ENCODE measurements at regions not wholly inside any gene's neighbourhood (a gene's known extent, or its start where the extent isn't known, plus 50 kb on each side); places are given as distances from the start of the nearest gene placed in this dataset.
"Not testable (repeated sequence)": the region's sequence is repeated elsewhere in the genome, so short reads cannot be mapped to it uniquely, and the experiment has no call there.

DNA sequence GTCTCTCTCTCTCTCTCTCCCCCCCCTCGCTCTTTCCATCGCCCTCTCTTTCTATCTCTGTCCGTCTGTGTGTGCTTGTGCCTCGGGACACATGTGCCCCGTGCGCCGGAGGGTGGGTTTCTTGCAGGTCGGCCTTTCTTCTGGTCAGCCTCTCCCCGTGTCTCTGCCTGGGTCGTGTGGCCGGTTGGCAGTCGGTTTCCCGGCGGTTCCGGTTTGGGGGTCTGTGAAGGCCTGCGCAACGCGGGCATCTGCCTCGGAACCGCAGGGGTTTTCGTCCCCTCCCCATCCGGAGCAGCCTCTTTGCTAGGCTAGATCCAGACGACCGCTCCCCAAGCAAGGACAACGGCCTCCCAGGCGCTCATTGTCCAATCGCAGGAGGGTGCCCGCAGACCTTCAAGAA, 1418.5 kb upstream of the PCDH10 start:
- not testable (repeated sequence) for ATAC-seq

DNA sequence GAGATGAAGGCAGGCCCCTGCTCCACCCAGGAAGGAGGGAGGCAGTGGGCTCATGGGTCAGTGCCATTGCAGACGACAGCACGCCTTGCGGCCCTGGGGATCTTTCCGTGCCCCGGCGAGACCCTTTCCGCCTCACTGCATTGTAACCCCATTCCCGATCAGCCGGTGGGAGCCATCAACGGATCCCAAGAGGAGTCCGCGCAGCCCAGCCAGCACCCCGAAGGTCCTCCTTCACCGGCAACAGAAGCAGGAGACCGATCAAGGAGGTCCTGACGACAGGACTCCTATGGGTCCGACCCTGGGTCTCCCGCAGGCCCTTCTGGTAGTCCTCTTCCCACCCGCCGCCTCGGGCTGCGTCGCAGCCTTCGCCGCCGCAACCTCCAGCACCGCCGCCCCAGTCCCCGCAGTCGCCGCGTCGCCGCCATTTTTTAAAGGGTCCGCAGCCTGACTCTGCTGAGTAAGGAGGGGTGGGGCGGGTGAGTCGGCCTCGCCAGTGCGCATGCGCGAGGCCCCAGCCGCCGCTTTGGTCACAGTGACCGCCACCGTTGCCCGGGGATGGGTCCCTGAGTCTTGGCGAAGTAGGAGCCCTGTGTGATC, 1417.0 kb upstream of the PCDH10 start:
- not testable (repeated sequence) for ATAC-seq

DNA sequence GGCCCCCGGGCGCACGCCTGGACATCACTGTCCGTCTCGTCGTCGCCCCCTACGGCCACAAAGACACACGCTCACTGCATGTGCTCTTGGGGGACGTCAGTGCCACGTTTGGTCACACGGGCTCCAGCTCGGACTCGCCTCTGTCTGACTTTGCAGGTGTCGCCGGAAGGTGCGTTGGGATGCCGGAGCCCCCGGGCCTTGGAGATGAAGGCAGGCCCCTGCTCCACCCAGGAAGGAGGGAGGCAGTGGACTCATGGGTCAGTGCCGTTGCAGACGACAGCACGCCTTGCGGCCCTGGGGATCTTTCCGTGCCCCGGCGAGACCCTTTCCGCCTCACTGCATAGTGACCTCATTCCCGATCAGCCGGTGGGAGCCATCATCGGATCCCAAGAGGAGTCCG, 1414.8 kb upstream of the PCDH10 start:
- not testable (repeated sequence) for ATAC-seq

DNA sequence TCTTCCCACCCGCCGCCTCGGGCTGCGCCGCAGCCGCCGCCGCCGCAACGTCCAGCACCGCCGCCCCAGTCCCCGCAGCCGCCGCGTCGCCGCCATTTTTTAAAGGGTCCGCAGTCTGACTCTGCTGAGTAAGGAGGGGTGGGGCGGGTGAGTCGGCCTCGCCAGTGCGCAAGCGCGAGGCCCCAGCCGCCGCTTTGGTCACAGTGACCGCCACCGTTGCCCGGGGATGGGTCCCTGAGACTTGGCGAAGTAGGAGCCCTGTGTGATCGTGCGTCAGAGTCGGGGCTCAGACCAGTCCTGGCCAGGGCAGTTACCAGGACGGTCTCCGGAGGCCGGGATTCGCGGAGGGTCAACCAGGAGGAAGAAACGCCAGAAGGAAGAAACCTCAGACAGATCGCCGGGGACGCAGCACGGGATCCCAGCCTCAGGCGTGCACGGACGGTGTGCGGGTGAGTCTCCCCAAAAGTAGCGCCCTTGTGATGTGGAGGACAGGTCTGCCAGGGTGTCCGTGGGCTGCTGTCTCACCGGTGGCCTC, 1414.2 kb upstream of the PCDH10 start:
- ATAC-seq: not testable (repeated sequence)

DNA sequence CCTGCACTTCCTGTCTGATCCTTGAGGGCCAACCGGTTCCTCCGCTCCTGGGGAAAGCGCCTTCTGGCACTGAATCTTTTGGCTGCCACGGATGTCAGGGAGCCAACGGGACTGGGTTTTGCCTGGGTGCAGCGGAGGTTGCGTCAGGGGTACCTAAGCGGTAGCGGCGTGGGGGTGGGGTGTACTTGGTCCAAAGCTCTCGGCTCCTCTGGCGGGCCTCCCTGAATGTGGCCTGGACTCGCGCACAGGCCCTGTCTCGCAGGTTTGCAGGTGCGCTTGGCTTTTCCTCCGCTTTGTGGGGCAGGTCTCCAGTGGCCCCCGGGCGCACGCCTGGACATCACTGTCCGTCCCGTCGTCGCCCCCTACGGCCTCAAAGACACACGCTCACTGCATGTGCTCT, 1410.1 kb upstream of the PCDH10 start:
- ATAC-seq: not testable (repeated sequence)

DNA sequence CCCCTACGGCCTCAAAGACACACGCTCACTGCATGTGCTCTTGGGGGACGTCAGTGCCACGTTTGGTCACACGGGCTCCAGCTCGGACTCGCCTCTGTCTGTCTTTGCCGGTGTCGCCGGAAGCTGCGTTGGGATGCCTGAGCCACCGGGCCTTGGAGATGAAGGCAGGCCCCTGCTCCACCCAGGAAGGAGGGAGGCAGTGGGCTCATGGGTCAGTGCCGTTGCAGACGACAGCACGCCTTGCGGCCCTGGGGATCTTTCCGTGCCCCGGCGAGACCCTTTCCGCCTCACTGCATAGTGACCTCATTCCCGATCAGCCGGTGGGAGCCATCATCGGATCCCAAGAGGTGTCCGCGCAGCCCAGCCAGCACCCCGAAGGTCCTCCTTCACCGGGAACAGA, 1407.3 kb upstream of the PCDH10 start:
- not testable (repeated sequence) for ATAC-seq

DNA sequence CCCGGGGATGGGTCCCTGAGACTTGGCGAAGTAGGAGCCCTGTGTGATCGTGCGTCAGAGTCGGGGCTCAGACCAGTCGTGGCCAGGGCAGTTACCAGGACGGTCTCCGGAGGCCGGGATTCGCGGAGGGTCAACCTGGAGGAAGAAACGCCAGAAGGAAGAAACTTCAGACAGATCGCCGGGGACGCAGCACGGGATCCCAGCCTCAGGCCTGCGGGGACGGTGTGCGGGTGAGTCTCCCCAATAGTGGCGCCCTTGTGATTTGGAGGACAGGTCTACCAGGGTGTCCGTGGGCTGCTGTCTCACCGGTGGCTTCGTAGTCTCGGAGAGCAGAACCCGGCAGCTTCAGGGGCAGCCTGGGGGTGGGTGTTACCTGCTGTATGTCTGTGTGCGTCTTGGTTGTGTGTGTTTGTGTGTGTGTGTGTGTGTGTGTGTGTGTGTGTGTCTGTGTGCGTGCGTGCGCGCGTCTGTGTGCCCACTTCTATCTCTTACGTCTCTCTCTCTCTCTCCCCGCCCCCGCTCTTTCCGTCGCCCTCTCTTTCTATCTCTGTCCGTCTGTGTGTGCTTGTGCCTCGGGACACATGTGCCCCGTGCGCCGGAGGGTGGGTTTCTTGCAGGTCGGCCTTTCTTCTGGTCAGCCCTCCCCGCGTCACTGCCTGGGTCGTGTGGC, 1406.4 kb upstream of the PCDH10 start:
- not testable (repeated sequence) for ATAC-seq

DNA sequence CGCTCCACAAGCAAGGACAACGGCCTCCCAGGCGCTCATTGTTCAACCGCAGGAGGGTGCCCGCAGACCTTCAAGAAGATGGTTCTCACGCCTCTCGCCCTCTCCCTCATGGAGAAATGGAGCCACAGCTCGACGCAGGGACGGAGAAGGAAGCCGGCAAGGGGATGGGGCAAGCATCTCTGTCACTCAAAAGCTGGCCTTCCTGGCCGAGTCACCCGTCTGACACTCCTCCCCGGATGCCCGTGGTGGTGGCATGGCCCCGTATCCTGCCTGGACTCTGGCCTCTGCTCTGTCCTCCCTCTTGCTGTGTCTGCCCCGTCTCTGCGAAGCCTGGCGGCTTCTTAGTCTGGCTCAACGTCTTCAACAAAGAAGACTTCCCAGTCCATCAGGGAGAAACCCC, 1405.7 kb upstream of the PCDH10 start:
- ATAC-seq: not testable (repeated sequence)

DNA sequence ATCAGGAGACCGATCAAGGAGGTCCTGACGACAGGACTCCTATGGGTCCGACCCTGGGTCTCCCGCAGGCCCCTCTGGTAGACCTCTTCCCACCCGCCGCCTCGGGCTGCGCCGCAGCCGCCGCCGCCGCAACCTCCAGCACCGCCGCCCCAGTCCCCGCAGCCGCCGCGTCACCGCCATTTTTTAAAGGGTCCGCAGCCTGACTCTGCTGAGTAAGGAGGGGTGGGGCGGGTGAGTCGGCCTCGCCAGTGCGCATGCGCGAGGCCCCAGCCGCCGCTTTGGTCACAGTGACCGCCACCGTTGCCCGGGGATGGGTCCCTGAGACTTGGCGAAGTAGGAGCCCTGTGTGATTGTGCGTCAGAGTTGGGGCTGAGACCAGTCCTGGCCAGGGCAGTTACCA, 1401.9 kb upstream of the PCDH10 start:
- ATAC-seq: not testable (repeated sequence)

DNA sequence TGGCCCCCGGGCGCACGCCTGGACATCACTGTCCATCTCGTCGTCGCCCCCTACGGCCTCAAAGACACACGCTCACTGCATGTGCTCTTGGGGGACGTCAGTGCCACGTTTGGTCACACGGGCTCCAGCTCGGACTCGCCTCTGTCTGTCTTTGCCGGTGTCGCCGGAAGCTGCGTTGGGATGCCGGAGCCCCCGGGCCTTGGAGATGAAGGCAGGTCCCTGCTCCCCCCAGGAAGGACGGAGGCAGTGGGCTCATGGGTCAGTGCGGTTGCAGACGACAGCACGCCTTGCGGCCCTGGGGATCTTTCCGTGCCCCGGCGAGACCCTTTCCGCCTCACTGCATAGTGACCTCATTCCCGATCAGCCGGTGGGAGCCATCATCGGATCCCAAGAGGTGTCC, 1399.9 kb upstream of the PCDH10 start:
- ATAC-seq: not testable (repeated sequence)

DNA sequence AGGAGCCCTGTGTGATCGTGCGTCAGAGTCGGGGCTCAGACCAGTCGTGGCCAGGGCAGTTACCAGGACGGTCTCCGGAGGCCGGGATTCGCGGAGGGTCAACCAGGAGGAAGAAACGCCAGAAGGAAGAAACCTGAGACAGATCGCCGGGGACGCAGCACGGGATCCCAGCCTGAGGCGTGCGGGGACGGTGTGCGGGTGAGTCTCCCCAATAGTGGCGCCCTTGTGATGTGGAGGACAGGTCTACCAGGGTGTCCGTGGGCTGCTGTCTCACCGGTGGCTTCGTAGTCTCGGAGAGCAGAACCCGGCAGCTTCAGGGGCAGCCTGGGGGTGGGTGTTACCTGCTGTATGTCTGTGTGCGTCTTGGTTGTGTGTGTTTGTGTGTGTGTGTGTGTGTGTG, 1399.1 kb upstream of the PCDH10 start:
- not testable (repeated sequence) for ATAC-seq

DNA sequence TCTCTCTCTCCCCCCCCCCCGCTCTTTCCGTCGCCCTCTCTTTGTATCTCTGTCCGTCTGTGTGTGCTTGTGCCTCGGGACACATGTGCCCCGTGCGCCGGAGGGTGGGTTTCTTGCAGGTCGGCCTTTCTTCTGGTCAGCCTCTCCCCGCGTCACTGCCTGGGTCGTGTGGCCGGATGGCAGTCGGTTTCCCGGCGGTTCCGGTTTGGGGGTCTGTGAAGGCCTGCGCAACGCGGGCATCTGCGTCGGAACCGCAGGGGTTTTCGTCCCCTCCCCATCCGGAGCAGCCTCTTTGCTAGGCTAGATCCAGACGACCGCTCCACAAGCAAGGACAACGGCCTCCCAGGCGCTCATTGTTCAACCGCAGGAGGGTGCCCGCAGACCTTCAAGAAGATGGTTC, 1398.6 kb upstream of the PCDH10 start:
- ATAC-seq: not testable (repeated sequence)

DNA sequence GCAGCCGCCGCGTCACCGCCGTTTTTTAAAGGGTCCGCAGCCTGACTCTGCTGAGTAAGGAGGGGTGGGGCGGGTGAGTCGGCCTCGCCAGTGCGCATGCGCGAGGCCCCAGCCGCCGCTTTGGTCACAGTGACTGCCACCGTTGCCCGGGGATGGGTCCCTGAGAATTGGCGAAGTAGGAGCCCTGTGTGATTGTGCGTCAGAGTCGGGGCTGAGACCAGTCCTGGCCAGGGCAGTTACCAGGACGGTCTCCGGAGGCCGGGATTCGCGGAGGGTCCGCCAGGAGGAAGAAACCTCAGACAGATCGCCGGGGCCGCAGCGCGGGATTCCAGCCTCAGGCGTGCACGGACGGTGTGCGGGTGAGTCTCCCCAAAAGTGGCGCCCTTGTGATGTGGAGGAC, 1386.9 kb upstream of the PCDH10 start:
- ATAC-seq: not testable (repeated sequence)

DNA sequence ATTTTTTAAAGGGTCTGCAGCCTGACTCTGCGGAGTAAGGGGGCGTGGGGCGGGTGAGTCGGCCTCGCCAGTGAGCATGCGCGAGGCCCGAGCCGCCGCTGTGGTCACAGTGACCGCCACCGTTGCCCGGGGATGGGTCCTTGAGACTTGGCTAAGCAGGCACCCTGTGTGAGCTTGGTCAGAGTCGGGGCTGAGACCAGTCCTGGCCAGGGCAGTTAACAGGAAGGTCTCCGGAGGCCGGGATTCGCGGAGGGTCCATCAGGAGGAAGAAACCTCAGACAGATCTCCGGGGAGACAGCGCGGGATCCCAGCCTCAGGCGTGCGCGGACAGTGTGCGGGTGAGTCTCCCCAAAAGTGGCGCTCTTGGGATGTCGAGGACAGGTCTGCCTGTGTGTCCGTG, 1384.4 kb upstream of the PCDH10 start:
- ATAC-seq: no peak

DNA sequence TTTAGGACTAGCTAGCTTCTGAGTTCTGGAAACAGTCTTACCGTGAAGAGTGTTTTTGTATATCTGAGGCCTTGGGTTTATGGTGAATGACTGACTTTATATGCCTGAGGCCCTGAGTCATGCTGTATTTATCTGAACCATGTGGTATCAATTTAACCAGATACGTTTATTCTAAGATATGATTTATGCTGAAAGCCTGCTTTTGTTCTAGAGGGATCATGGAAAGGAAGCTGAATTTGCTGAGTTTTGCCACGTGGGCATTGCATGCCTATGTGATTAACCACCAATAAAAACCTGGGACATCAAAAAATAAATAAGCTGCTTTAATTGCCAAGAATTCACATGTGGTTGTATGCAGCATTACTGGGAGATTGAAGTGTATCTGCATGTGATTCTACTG, 1374.7 kb upstream of the PCDH10 start:
- ATAC-seq: not testable (repeated sequence)

DNA sequence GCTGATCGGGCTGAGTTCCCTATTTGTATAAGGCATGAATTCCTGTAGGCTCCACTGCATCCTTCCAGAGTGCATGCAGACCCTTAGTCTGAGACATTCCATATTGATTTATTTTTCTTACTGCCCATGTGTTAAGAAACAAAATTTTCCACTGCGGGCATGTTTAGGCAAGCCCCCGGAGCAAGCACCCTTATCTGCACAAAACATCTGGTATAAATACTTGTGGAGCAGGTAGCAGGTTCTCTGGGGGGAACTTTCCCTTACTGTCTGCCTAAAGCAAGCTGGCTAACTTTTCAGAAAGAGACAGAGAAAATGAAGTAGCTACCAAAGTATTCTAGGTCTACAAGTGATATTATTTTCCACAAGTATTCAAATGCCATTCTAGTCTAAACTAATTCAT, 1338.5 kb upstream of the PCDH10 start:
- not testable (repeated sequence) for ATAC-seq
